ENCODE measurements at regions not wholly inside any gene's neighbourhood (a gene's known extent, or its start where the extent isn't known, plus 50 kb on each side); places are given as distances from the start of the nearest gene placed in this dataset.

DNA sequence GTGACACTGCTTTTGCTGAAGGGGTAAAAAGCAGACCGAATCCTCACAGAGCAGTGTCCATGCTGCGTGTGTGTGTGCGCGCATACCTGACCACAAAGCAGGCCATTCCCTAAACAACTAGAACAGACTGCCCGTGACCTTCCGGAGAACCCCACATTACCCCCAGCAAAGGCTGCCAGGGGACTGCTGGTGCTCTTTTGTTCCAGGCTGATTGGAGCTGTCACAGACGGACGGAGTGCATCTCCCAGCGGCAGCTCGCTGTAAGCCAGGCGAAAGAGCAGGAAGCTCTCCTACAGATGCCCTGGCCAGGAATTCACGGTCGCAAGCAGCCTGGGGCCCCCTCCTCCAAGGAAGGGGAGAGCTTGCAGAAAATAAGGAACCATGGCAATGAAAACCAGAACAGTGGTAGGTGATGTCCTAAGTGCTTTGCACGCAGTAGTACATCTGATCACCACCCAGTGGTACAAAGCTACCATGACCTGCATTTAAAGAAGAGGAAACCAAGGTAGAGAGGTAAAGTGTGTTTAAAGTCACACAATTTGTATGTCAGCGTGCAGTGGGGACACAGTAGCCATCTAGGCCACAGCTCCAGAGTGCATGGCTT is 153.4 kb upstream of the DYNLRB2 start:
- Histone ChIP-seq H3F3A (ENCODE audit: insufficient read depth) (no peaks in the 10 kb centered on the region), H3K27me3 (ENCODE audit: low read length) (no peaks in the 10 kb centered on the region), H3K9me2 (replicated peaks; ENCODE audit: insufficient read depth, low read length) (no peaks in the 10 kb centered on the region; the same call in 1 of the 2 replicates), H2AFZ (ENCODE audit: low read depth, low read length, severe bottlenecking) (no peak overlapping the region), H3K79me2 (ENCODE audit: insufficient read depth, low read length) (no peaks in the 10 kb centered on the region), H3K4me3 (ENCODE audit: insufficient read depth, low read length, poor library complexity, severe bottlenecking) (no peak overlapping the region), H3K9me3 (ENCODE audit: insufficient read depth, low read length) (no peaks in the 10 kb centered on the region), H4K20me1 (ENCODE audit: low read depth, low read length) (no peaks in the 10 kb centered on the region), H3K27ac (ENCODE audit: low read depth, low read length) (no peak overlapping the region), H3K9ac (ENCODE audit: low read length) (no peak overlapping the region), H3K36me3 (ENCODE audit: low read length) (no peaks in the 10 kb centered on the region), H3K4me2 (ENCODE audit: low read depth, low read length, poor library complexity, severe bottlenecking) (no peak overlapping the region)
- TF ChIP-seq EZH2phosphoT487 (conservative IDR thresholded peaks at IDR 0.05; ENCODE audit: low read length): no peak

DNA sequence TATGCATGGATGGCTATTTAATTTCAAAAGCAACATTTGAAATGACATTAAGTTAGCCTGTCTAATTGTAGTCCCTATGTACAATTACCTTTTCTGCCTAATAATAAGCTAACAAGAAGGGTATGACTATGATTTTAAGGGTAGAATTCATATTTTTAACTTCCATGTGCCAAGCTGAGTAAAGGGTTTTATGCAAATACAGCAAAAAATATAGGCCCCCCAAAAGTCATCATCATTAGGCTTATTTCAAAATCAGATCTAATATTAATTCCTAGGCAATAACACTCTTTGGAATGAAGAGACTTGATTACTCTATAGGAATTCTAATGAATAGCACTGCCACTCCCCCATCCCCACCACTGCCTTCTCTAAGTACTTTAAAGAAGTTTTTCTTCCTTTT is 155.9 kb upstream of the DYNLRB2 start:
- Histone ChIP-seq H3K9me2 (replicated peaks; ENCODE audit: insufficient read depth, low read length) (no peaks in the 10 kb centered on the region; the same call in 1 of the 2 replicates), H3F3A (ENCODE audit: insufficient read depth) (no peaks in the 10 kb centered on the region), H3K9me3 (ENCODE audit: insufficient read depth, low read length) (no peaks in the 10 kb centered on the region), H3K4me3 (ENCODE audit: insufficient read depth, low read length, poor library complexity, severe bottlenecking) (no peak overlapping the region), H3K4me2 (ENCODE audit: low read depth, low read length, poor library complexity, severe bottlenecking) (no peak overlapping the region), H4K20me1 (ENCODE audit: low read depth, low read length) (no peaks in the 10 kb centered on the region), H3K27ac (ENCODE audit: low read depth, low read length) (no peak overlapping the region), H3K9ac (ENCODE audit: low read length) (no peak overlapping the region), H3K36me3 (ENCODE audit: low read length) (no peaks in the 10 kb centered on the region), H2AFZ (ENCODE audit: low read depth, low read length, severe bottlenecking) (no peak overlapping the region), H3K27me3 (ENCODE audit: low read length) (no peaks in the 10 kb centered on the region), H3K79me2 (ENCODE audit: insufficient read depth, low read length) (no peaks in the 10 kb centered on the region)
- TF ChIP-seq, protein P1, sequence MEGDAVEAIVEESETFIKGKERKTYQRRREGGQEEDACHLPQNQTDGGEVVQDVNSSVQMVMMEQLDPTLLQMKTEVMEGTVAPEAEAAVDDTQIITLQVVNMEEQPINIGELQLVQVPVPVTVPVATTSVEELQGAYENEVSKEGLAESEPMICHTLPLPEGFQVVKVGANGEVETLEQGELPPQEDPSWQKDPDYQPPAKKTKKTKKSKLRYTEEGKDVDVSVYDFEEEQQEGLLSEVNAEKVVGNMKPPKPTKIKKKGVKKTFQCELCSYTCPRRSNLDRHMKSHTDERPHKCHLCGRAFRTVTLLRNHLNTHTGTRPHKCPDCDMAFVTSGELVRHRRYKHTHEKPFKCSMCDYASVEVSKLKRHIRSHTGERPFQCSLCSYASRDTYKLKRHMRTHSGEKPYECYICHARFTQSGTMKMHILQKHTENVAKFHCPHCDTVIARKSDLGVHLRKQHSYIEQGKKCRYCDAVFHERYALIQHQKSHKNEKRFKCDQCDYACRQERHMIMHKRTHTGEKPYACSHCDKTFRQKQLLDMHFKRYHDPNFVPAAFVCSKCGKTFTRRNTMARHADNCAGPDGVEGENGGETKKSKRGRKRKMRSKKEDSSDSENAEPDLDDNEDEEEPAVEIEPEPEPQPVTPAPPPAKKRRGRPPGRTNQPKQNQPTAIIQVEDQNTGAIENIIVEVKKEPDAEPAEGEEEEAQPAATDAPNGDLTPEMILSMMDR (IDR thresholded peaks at IDR 0.05; ENCODE audit: insufficient read depth, low read length, poor library complexity, severe bottlenecking): no peak
- no peak for TF ChIP-seq EZH2phosphoT487 (conservative IDR thresholded peaks at IDR 0.05; ENCODE audit: low read length)

DNA sequence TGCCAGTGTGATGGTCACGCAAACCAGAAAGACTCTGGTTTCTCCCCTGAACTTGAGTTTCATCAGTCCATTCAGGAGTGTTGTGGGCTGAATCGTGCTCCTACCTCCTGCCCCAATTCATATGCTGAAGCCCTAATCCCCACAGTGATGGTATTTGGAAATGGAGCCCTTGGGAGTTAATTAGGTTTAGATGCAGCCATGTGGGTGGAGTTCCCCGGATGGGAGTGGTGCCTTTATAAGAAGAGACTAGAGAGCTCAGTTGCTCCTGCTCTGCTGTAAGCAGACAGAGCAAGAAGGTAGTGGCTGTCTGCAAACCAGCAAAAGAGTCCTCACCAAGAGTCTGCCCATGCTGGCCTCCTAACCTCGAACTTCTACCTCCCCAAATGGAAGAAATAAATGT is 160.3 kb upstream of the DYNLRB2 start:
- Histone ChIP-seq H3K36me3 (ENCODE audit: low read length) (no peaks in the 10 kb centered on the region), H3K4me3 (ENCODE audit: insufficient read depth, low read length, poor library complexity, severe bottlenecking) (no peak overlapping the region), H3K9ac (ENCODE audit: low read length) (no peak overlapping the region), H3K27me3 (ENCODE audit: low read length) (no peaks in the 10 kb centered on the region), H3K27ac (ENCODE audit: low read depth, low read length) (no peak overlapping the region), H3K79me2 (ENCODE audit: insufficient read depth, low read length) (no peaks in the 10 kb centered on the region), H3K4me2 (ENCODE audit: low read depth, low read length, poor library complexity, severe bottlenecking) (no peak overlapping the region), H3F3A (ENCODE audit: insufficient read depth) (no peaks in the 10 kb centered on the region), H2AFZ (ENCODE audit: low read depth, low read length, severe bottlenecking) (no peak overlapping the region), H3K9me3 (ENCODE audit: insufficient read depth, low read length) (no peaks in the 10 kb centered on the region), H4K20me1 (ENCODE audit: low read depth, low read length) (no peaks in the 10 kb centered on the region), H3K9me2 (replicated peaks; ENCODE audit: insufficient read depth, low read length) (no peaks in the 10 kb centered on the region)
- TF ChIP-seq, protein P1 (IDR thresholded peaks at IDR 0.05; ENCODE audit: insufficient read depth, low read length, poor library complexity, severe bottlenecking): no peak

DNA sequence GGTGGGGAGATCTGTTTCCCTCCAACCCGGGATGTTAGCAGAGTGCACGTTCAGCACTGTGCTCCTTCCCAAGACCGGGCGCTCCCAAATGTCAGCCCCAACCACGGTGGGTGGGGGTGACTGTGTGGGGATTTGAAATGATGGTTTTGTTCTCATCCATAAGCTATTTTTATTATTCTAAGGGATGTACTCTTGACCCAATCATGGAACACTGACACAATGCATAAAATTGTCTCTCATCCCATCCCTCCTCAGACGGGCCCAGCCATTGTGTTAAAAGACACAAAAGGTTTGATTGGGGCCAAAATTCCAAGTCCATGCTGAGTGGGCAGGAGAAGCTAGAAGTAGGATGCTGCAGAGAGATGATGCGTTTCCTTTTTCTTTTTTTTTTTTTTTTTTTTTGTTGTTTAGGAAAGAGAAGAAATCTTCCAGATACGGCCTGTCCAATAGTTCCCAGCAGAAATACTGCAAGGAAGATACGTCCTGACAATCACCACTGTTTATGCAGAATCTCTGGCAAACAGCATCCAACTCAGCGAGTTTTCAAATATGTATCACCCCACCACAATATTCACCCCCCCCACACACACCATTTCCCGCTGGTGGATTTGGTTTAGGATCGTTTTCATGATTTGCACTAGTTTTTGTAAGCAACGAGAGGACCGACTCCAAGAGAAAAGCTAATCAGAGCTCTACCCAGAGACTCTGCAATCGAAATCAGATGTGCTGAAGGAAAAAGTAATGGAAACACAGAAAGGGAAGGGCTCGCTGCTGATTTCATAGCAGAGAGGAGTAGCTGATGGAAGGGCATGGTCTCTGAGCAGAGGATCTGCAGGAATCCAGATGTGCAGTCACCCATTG is 163.5 kb upstream of the DYNLRB2 start:
- Histone ChIP-seq H3K4me2 (ENCODE audit: low read depth, low read length, poor library complexity, severe bottlenecking) (no peak overlapping the region), H3K36me3 (ENCODE audit: low read length) (no peaks in the 10 kb centered on the region), H3K27me3 (ENCODE audit: low read length) (no peaks in the 10 kb centered on the region), H3K4me3 (ENCODE audit: insufficient read depth, low read length, poor library complexity, severe bottlenecking) (no peak overlapping the region), H3K79me2 (ENCODE audit: insufficient read depth, low read length) (no peaks in the 10 kb centered on the region), H3K9me3 (ENCODE audit: insufficient read depth, low read length) (no peaks in the 10 kb centered on the region), H3K9ac (ENCODE audit: low read length) (no peak overlapping the region), H4K20me1 (ENCODE audit: low read depth, low read length) (no peaks in the 10 kb centered on the region), H3K9me2 (replicated peaks; ENCODE audit: insufficient read depth, low read length) (no peaks in the 10 kb centered on the region), H3F3A (ENCODE audit: insufficient read depth) (no peaks in the 10 kb centered on the region), H3K27ac (ENCODE audit: low read depth, low read length) (no peak overlapping the region), H2AFZ (ENCODE audit: low read depth, low read length, severe bottlenecking) (no peak overlapping the region)
- TF ChIP-seq, protein P1 (IDR thresholded peaks at IDR 0.05; ENCODE audit: insufficient read depth, low read length, poor library complexity, severe bottlenecking): no peak
- TF ChIP-seq EZH2phosphoT487 (conservative IDR thresholded peaks at IDR 0.05; ENCODE audit: low read length): no peak

Data from SU-DHL-6 (cell line).